HFFc6 (cell line): ENCODE measurements at regions not wholly inside any gene's neighbourhood (a gene's known extent, or its start where the extent isn't known, plus 50 kb on each side); places are given as distances from the start of the nearest gene placed in this dataset.

Source experiments
- DNase-seq: peaks from one replicate; pipeline ENCODE4 v3.0.0-alpha.2; 2018
- H3K27ac Mint-ChIP-seq: 2 replicates; pipeline ENCODE4 v1.8.0; 2020; ENCODE audit warnings: mild to moderate bottlenecking, mixed read lengths
- H3K27me3 Mint-ChIP-seq: 2 replicates; pipeline ENCODE4 v1.8.0; 2021; ENCODE audit warnings: mild to moderate bottlenecking, moderate library complexity, mixed read lengths; ENCODE audit not compliant: insufficient read depth
- H3K36me3 Mint-ChIP-seq: 2 replicates; pipeline ENCODE4 v1.8.0; 2021; ENCODE audit warnings: low read depth, mixed read lengths
- H3K4me1 Mint-ChIP-seq: 2 replicates; pipeline ENCODE4 v1.8.0; 2020; ENCODE audit warnings: low read depth, mixed read lengths
- H3K4me3 Mint-ChIP-seq: 2 replicates; pipeline ENCODE4 v1.8.0; 2020; ENCODE audit warnings: mild to moderate bottlenecking, moderate library complexity, mixed read lengths
- H3K9me3 Mint-ChIP-seq: 2 replicates; pipeline ENCODE4 v1.8.0; 2020; ENCODE audit warnings: mild to moderate bottlenecking, mixed read lengths
- CTCF ChIP-seq: fragments of 200-600 bp; sonication (generic); IDR thresholded peaks from 2 replicates; pipeline ENCODE4 v1.5.0; 2021; ENCODE audit warnings: antibody characterized with exemption, mild to moderate bottlenecking

- H3K36me3 Mint-ChIP-seq = no peaks in the 10 kb centered on the region
These were observed 296.7 kb downstream of the GLRX3 start for GRCh38 chr10:130432850-130433249.

GRCh38 chr10:130434446-130435385, 298.5 kb downstream of the GLRX3 start:
- no peaks in the 10 kb centered on the region for H3K36me3 Mint-ChIP-seq
- H3K9me3 Mint-ChIP-seq = peaks cover 90% of the 10 kb centered on the region
- H3K27me3 Mint-ChIP-seq = peaks cover 2% of the 10 kb centered on the region; the same call in 1 of the 2 replicates
- H3K4me1 Mint-ChIP-seq = no peaks in the 10 kb centered on the region
- no peak overlapping the region for H3K27ac Mint-ChIP-seq
- DNase-seq = no peak
- H3K4me3 Mint-ChIP-seq = no peak overlapping the region
- no peak for TF ChIP-seq CTCF

More at GRCh38 chr10:130432850-130433249, 296.7 kb downstream of the GLRX3 start:
- DNase-seq = no peak
- no peak for TF ChIP-seq CTCF
- Mint-ChIP-seq H3K4me3 (no peak overlapping the region), H3K27ac (no peak overlapping the region), H3K4me1 (no peaks in the 10 kb centered on the region), H3K9me3 (peaks cover 90% of the 10 kb centered on the region), H3K27me3 (peaks cover 2% of the 10 kb centered on the region; the same call in 1 of the 2 replicates)

DNA sequence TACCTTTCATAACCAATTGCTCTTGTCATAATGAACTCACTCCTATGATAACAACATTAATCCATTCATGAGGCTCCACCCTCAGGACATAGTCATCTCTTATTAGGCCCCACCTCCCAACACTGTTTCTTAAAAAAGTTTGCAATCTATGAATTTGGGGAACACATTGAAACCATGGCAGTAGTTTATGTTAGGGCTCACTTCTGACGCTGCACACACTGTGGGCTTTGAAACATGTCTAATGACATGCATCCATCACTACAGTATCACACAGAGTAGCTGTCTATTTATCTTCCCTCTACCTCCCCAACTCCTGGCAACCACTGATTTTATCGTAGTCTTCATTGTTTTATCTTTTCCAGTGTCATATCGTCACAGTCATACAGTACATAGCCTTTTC, 299.8 kb downstream of the GLRX3 start:
- H3K4me1 Mint-ChIP-seq = no peaks in the 10 kb centered on the region
- no peak for DNase-seq
- H3K27me3 Mint-ChIP-seq = peaks cover 2% of the 10 kb centered on the region; the same call in 1 of the 2 replicates
- no peaks in the 10 kb centered on the region for H3K36me3 Mint-ChIP-seq
- no peak overlapping the region for H3K4me3 Mint-ChIP-seq
- H3K27ac Mint-ChIP-seq = no peak overlapping the region
- no peak for TF ChIP-seq CTCF
- H3K9me3 Mint-ChIP-seq = peaks cover 92% of the 10 kb centered on the region

GRCh38 chr10:130438861-130439260, 302.7 kb downstream of the GLRX3 start:
- Mint-ChIP-seq H3K9me3 (peaks cover 86% of the 10 kb centered on the region), H3K27ac (no peak overlapping the region), H3K4me1 (no peaks in the 10 kb centered on the region), H3K4me3 (no peak overlapping the region), H3K27me3 (no peaks in the 10 kb centered on the region), H3K36me3 (no peaks in the 10 kb centered on the region)
- TF ChIP-seq CTCF = no peak
- DNase-seq = no peak

GRCh38 chr10:130439766-130440165, 303.6 kb downstream of the GLRX3 start:
- no peaks in the 10 kb centered on the region for H3K4me1 Mint-ChIP-seq
- TF ChIP-seq CTCF = no peak
- H3K27me3 Mint-ChIP-seq = no peaks in the 10 kb centered on the region
- DNase-seq = no peak
- no peak overlapping the region for H3K27ac Mint-ChIP-seq
- no peaks in the 10 kb centered on the region for H3K36me3 Mint-ChIP-seq
- peaks cover 79% of the 10 kb centered on the region for H3K9me3 Mint-ChIP-seq
- no peak overlapping the region for H3K4me3 Mint-ChIP-seq
